ENCODE measurements at regions not wholly inside any gene's neighbourhood (a gene's known extent, or its start where the extent isn't known, plus 50 kb on each side); places are given as distances from the start of the nearest gene placed in this dataset.

DNA sequence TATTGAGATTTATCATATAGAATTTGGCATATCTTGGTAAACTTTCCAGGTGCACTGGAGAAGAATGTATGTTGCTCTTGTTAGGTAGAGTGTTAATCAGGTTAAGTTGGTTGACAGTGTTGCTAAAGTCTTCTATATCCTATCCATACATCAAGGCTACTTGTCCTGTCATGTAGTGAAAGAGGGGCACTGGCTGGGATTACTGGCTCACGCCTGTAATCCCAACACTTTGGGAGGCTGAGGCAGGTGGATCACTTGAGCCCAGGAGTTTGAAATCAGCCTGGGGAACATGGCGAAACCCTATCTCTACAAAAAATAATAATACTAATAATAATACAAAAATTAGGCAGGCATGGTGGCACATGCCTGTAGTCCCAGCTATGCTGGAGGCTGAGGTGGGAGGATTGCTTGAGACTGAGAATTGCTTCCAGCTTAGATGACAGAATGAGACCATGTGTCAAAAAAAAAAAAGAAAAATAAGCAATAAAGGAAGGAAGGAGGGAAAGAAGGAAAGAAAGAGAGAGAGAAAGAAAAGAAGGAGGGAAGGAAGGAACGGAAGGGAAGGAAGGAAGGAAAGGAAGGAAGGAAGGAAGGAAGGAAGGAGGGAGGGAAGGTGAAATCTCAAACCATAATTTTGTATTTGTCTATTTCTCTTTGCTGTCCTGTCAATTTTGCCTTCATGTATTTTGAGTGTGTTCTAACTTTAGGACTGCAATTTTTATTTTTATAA is 57.4 kb upstream of the IQSEC1 start:
- TF ChIP-seq CEBPB (IDR thresholded peaks at IDR 0.05; ENCODE audit: low read depth, low read length), result no peak
- TF ChIP-seq, protein P1, sequence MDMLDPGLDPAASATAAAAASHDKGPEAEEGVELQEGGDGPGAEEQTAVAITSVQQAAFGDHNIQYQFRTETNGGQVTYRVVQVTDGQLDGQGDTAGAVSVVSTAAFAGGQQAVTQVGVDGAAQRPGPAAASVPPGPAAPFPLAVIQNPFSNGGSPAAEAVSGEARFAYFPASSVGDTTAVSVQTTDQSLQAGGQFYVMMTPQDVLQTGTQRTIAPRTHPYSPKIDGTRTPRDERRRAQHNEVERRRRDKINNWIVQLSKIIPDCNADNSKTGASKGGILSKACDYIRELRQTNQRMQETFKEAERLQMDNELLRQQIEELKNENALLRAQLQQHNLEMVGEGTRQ (IDR thresholded peaks at IDR 0.05; ENCODE audit: low read depth, low read length), result no peak
- no peak for TF ChIP-seq RCOR1 (IDR thresholded peaks at IDR 0.05; ENCODE audit: insufficient replicate concordance, low read length)
- no peak for TF ChIP-seq NFE2L2 (IDR thresholded peaks at IDR 0.05; ENCODE audit: low read depth, low read length)
- TF ChIP-seq POLR2A (IDR thresholded peaks at IDR 0.05; ENCODE audit: low read depth, low read length), result no peak
- no peak for TF ChIP-seq RAD21 (IDR thresholded peaks at IDR 0.05; ENCODE audit: low read length)
- no peak for TF ChIP-seq FOS (IDR thresholded peaks at IDR 0.05; ENCODE audit: low read depth, low read length)
- no peak for TF ChIP-seq MAZ (IDR thresholded peaks at IDR 0.05; ENCODE audit: borderline replicate concordance, low read depth, low read length)
- TF ChIP-seq MXI1 (IDR thresholded peaks at IDR 0.05; ENCODE audit: borderline replicate concordance, low read depth, low read length), result no peak
- TF ChIP-seq BHLHE40 (IDR thresholded peaks at IDR 0.05; ENCODE audit: low read depth, low read length), result no peak
- no peak for TF ChIP-seq MAFK (IDR thresholded peaks at IDR 0.05; ENCODE audit: low read depth, low read length)
- TF ChIP-seq, protein P2, sequence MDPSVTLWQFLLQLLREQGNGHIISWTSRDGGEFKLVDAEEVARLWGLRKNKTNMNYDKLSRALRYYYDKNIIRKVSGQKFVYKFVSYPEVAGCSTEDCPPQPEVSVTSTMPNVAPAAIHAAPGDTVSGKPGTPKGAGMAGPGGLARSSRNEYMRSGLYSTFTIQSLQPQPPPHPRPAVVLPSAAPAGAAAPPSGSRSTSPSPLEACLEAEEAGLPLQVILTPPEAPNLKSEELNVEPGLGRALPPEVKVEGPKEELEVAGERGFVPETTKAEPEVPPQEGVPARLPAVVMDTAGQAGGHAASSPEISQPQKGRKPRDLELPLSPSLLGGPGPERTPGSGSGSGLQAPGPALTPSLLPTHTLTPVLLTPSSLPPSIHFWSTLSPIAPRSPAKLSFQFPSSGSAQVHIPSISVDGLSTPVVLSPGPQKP (IDR thresholded peaks at IDR 0.05; ENCODE audit: borderline replicate concordance, low read depth, low read length), result no peak
- TF ChIP-seq RFX5 (IDR thresholded peaks at IDR 0.05; ENCODE audit: low read depth, low read length), result no peak
- TF ChIP-seq SMC3 (IDR thresholded peaks at IDR 0.05; ENCODE audit: low read depth, low read length), result no peak
- TF ChIP-seq, protein P3, sequence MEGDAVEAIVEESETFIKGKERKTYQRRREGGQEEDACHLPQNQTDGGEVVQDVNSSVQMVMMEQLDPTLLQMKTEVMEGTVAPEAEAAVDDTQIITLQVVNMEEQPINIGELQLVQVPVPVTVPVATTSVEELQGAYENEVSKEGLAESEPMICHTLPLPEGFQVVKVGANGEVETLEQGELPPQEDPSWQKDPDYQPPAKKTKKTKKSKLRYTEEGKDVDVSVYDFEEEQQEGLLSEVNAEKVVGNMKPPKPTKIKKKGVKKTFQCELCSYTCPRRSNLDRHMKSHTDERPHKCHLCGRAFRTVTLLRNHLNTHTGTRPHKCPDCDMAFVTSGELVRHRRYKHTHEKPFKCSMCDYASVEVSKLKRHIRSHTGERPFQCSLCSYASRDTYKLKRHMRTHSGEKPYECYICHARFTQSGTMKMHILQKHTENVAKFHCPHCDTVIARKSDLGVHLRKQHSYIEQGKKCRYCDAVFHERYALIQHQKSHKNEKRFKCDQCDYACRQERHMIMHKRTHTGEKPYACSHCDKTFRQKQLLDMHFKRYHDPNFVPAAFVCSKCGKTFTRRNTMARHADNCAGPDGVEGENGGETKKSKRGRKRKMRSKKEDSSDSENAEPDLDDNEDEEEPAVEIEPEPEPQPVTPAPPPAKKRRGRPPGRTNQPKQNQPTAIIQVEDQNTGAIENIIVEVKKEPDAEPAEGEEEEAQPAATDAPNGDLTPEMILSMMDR (conservative IDR thresholded peaks at IDR 0.05; ENCODE audit: low read depth, low read length), result no peak
- no peak for TF ChIP-seq CHD1 (IDR thresholded peaks at IDR 0.05; ENCODE audit: low read depth, low read length)
- Histone ChIP-seq H3K36me3 (ENCODE audit: control insufficient read depth, insufficient read depth, low read length) (no peaks in the 10 kb centered on the region), H3K4ac (ENCODE audit: low read depth, low read length) (no peak overlapping the region), H3K9me1 (ENCODE audit: insufficient read depth, low read length) (no peaks in the 10 kb centered on the region), H3K9me3 (ENCODE audit: control insufficient read depth, insufficient read depth, low read length) (no peaks in the 10 kb centered on the region), H2BK5ac (ENCODE audit: low read depth, low read length, poor library complexity, severe bottlenecking) (no peak overlapping the region), H4K91ac (ENCODE audit: insufficient read depth, low read depth, low read length) (no peak overlapping the region), H3K4me1 (ENCODE audit: control insufficient read depth, insufficient read depth, low read length) (no peaks in the 10 kb centered on the region), H2AK5ac (ENCODE audit: low read depth, low read length) (no peak overlapping the region), H2AK9ac (replicated peaks; ENCODE audit: low read depth, low read length, poor library complexity) (no peak overlapping the region), H2BK15ac (ENCODE audit: low read depth, low read length) (no peak overlapping the region), H3K4me2 (ENCODE audit: low read depth, low read length) (no peak overlapping the region), H3K23ac (ENCODE audit: low read depth, low read length) (no peak overlapping the region), H4K5ac (ENCODE audit: low read depth, low read length) (no peak overlapping the region), H3K18ac (ENCODE audit: low read depth, low read length) (no peak overlapping the region), H2BK20ac (ENCODE audit: low read depth, low read length) (no peak overlapping the region), H2AFZ (replicated peaks; ENCODE audit: low read length, poor library complexity) (no peak overlapping the region), H2BK120ac (ENCODE audit: low read depth, low read length) (no peak overlapping the region), H3K27ac (ENCODE audit: insufficient read depth, low read length) (no peak overlapping the region), H3K79me1 (ENCODE audit: low read depth in 1 of 2, low read length in 2 of 2) (no peaks in the 10 kb centered on the region), H3K27me3 (ENCODE audit: control insufficient read depth, insufficient read depth, low read length) (no peaks in the 10 kb centered on the region; the same call in 1 of the 2 replicates), H3K56ac (ENCODE audit: extremely low read depth, insufficient read depth, low read length) (no peak overlapping the region), H3K4me3 (ENCODE audit: insufficient read depth, low read depth, low read length) (no peak overlapping the region), H3K9ac (ENCODE audit: low read depth, low read length) (no peak overlapping the region), H4K20me1 (ENCODE audit: insufficient read depth, low read length) (no peaks in the 10 kb centered on the region), H4K8ac (ENCODE audit: low read depth in 2 of 2, low read length in 2 of 2) (no peak overlapping the region), H3K14ac (replicated peaks; ENCODE audit: low read depth, low read length) (no peak overlapping the region)
- DNase-seq (no peak), ATAC-seq (ENCODE audit: low read depth) (no peak)
- no CpG with 5 or more reads among the region's 3 CpGs for WGBS, 2 experiments (ENCODE audit: extremely low coverage in 2 of 2, insufficient read length in 1 of 2)
- BruUV-seq (replicated peaks), result no TSS peak
- intact Hi-C loops (cut with micrococcal nuclease) (no loop called here), in situ Hi-C loops (cut with MboI; ENCODE audit: low sequenced_read_pairs) (no loop called here), dilution Hi-C loops (cut with HindIII; ENCODE audit: low sequenced_read_pairs, unreplicated experiment) (no loop called here)
- ChIA-PET CTCF (interaction anchor here (0.6 kb wide), 2 partner anchors 30 to 39 kb away, joined by 3 to 4 read pairs; no protein-coding TSS in a partner anchor), POLR2A (ENCODE audit: unreplicated experiment) (no interaction called here)
